PFSK-1 (cell line): ENCODE measurements at regions not wholly inside any gene's neighbourhood (a gene's known extent, or its start where the extent isn't known, plus 50 kb on each side); places are given as distances from the start of the nearest gene placed in this dataset.

Source experiments
- FOXP2 ChIP-seq: optimal IDR thresholded peaks from 2 replicates; pipeline ENCODE3; 2011; ENCODE audit warnings: borderline replicate concordance, control low read depth, inconsistent platforms; ENCODE audit not compliant: insufficient read depth; ENCODE audit errors: extremely low read length, extremely low read depth
- POLR2AphosphoS5 ChIP-seq: IDR thresholded peaks from 2 replicates; pipeline ENCODE4 v1.6.1; 2012; ENCODE audit warnings: low read depth, mild to moderate bottlenecking, control low read depth, low read length, moderate library complexity
- REST ChIP-seq, 2 experiments: IDR thresholded peaks; 2 replicates each; pipeline versions ENCODE4 v1.6.1 to v1.8.0; 2011 to 2012; ENCODE audit warnings: low read depth in 2 of 2, low read length in 2 of 2, control low read depth in 1 of 2, inconsistent platforms in 1 of 2, mild to moderate bottlenecking in 1 of 2, moderate library complexity in 1 of 2; ENCODE audit not compliant: insufficient read depth in 1 of 2
- SIN3A ChIP-seq: IDR thresholded peaks from 2 replicates; pipeline ENCODE4 v1.6.1; 2012; ENCODE audit warnings: mild to moderate bottlenecking, low read length, moderate library complexity, borderline replicate concordance; ENCODE audit not compliant: insufficient read depth
- TAF1 ChIP-seq: IDR thresholded peaks from 2 replicates; pipeline ENCODE4 v1.6.1; 2012; ENCODE audit warnings: low read length, control low read depth, borderline replicate concordance; ENCODE audit not compliant: insufficient read depth

- TF ChIP-seq REST (IDR thresholded peaks at IDR 0.05; ENCODE audit: insufficient read depth in 1 of 2, low read depth in 2 of 2, low read length in 2 of 2): no peak
- TF ChIP-seq SIN3A: no peak
- TF ChIP-seq FOXP2: no peak
- no peak for TF ChIP-seq TAF1
- no peak for TF ChIP-seq POLR2AphosphoS5
These were observed 330.9 kb upstream of the GRIA1 start for GRCh38 chr5:153159616-153160015.

DNA sequence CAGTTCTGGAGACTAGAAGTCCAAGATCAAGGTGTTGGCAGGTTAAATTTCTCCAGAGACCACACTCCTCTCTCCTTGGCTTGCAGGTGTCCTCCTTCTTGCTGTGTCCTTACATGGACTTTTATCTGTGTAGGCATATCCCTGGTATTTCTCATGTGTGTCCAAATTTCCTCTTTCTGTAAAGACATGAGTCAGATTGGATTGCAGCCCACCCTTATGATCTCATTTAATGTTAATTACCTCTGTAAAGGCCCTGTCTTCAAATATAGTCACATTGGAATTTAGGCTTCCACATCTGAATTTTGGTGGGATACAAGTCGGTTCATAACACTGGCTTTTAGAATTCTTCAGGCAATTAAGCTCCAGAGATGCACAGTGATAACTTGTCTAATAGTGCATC, 322.2 kb upstream of the GRIA1 start:
- TF ChIP-seq FOXP2 (no peak), TAF1 (no peak), SIN3A (no peak), POLR2AphosphoS5 (no peak), REST (IDR thresholded peaks at IDR 0.05; ENCODE audit: insufficient read depth in 1 of 2, low read depth in 2 of 2, low read length in 2 of 2) (no peak)

GRCh38 chr5:153187503-153187902, 303.0 kb upstream of the GRIA1 start:
- TF ChIP-seq REST (IDR thresholded peaks at IDR 0.05; ENCODE audit: insufficient read depth in 1 of 2, low read depth in 2 of 2, low read length in 2 of 2) (no peak), SIN3A (no peak), POLR2AphosphoS5 (no peak), TAF1 (no peak), FOXP2 (no peak)

DNA sequence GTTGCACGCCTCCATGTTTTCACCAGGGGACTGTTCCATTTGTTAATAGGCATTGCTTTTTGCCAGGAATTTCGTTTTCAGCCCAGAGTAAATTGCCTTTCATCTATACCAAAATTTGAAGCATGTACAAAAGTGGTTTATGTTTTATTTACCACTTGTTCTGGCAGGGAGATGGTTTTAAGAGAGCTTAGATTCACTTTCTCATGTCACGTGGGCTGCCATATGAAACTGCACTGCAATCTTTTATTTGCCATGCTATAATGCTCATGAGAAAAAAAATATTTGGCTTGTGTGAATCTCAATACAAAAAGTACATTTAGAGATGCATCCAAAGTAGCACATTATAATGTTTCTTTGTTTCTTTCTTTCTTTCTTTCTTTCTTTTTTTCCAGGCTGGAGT, 284.1 kb upstream of the GRIA1 start:
- TF ChIP-seq REST (IDR thresholded peaks at IDR 0.05; ENCODE audit: insufficient read depth in 1 of 2, low read depth in 2 of 2, low read length in 2 of 2) (no peak), FOXP2 (no peak), POLR2AphosphoS5 (no peak), TAF1 (no peak), SIN3A (no peak)

- no peak for TF ChIP-seq REST (IDR thresholded peaks at IDR 0.05; ENCODE audit: insufficient read depth in 1 of 2, low read depth in 2 of 2, low read length in 2 of 2)
- TF ChIP-seq FOXP2: no peak
- no peak for TF ChIP-seq POLR2AphosphoS5
- no peak for TF ChIP-seq TAF1
- TF ChIP-seq SIN3A: no peak
These were observed 281.5 kb upstream of the GRIA1 start for GRCh38 chr5:153209016-153209415.
